ENCODE measurements at regions not wholly inside any gene's neighbourhood (a gene's known extent, or its start where the extent isn't known, plus 50 kb on each side); places are given as distances from the start of the nearest gene placed in this dataset.
"Not testable (repeated sequence)": the region's sequence is repeated elsewhere in the genome, so short reads cannot be mapped to it uniquely, and the experiment has no call there.

DNA sequence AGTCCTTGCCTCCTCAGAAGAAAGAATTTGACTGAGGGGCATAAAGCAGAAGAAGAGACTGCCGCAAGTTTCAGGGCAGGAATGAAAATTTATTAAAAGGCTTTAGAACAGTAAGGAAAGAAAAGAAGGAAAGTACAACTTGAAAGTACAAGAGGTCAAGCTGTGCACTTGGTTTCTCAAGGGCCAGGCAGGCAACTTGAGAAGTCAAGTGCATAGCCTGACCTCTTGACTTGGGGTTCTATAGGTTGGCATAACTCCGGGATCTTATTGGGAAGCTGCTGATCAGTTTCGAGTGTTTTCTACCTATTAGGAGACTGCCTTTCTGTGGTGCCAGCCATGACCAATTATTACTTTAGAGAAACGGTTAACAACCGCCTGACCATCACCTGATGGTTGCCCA, 237.0 kb upstream of the RGS17 start:
- DNase-seq, result no peak

DNA sequence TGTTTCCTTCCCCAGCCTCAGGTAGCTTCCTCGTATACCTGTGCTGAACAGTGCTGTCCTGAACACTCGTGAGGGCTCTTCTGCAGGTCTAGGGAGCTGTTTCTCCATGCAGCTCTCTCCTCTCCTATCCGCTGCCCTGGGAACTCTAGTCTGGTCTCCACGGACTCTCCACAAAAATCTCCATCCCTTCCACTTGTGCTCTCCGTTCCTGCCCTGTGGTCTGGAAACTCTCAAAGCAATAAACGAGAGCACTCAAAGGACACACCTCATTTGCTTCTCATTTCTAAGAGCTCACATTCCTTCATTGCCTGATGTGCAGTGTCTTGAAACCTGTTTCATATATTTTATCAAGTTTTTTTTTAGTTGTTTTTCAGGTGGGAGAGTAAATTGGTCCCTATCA, 235.9 kb upstream of the RGS17 start:
- DNase-seq, result no peak

DNA sequence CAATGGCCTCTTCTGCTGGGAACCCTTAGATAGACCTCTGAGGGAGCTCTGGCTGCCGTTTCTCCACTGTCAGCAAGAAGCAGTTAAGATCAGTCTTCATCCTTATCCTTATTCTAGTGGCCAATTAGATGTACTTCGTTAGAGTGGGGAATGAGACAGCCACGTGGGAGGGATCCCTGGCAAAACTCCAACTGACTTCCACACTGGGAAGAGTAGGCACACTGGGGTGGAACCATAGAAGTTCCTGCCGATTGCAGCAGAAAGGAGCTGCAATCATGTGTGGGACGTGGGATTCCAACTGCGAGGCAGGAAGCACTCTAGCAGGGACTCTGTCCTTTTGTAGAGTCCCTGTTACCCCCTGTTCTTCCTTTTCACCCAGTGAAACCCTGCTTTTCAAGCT, 226.3 kb upstream of the RGS17 start:
- DNase-seq, result no peak

DNA sequence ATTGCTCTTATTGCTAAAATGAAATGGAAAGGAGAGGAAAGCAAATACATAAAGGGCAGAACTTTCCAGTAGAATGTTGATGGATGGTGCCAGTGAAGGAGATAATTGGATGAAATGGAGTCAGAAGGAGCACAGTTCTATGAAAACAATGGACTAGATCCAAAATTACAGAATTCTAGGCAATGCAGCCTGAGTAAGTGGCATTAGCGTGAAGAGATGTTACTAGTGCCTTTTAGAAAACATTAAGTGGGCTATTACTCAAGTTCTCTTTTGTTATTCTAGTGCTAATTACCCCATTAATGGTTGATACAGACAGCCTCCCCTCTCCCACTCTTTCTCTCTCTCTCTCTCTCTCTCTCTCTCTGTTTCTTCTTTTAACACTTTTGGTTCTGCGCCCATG, 209.5 kb upstream of the RGS17 start:
- DNase-seq, result no peak

DNA sequence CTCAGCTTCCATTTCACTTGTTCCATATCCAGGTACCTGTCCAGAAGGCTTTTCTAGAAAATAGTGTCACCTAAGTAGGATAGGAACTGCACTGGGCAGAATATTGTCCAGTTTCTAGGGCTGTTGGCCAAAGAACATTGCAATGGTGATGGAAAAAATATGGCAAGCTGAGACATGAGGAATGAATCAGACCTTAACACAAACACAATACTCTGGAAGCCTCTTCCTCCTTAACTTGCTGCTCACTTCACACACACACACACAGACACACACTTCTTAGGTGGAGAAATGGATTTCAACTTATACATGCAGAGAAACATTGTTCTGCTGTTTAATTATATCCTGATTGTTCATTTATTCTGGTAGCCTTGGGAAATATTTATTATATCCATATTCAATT, 203.0 kb upstream of the RGS17 start:
- DNase-seq, result no peak

DNA sequence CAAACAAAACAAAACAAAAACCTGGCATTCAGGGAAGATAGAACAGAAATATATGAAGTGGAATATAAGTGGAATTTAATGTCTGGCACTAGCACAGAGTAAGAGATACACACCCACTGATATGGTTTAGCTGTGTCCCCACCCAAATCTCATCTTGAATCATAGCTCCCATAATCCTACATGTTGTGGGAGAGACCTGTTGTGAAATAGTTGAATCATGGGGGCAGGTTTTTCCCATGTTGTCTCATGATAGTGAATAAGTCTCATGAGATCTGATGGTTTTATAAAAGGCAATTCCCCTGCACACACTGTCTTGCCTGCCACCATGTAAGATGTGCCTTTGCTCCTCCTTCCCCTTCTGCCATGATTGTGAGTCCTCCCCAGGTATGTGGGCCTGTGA, 200.1 kb upstream of the RGS17 start:
- DNase-seq, result not testable (repeated sequence)

DNA sequence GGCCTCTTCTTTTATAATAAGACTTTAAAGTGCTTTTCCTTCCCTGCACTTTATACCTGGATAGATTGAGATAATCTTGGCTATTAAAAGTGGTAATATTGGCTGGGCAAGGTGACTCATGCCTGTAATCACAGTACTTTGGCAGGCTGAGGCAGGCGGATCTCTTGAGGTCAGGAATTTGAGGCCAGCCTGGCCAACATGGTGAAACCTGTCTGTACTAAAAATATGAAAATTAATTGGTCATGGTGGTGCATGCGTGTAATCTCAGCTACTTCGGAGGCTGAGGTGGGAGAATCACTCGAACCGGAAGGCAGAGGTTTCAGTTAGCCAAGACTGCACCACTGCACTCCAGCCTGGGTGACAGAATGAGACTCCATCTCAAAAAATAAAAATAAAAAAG, 197.1 kb upstream of the RGS17 start:
- DNase-seq, result no peak

DNA sequence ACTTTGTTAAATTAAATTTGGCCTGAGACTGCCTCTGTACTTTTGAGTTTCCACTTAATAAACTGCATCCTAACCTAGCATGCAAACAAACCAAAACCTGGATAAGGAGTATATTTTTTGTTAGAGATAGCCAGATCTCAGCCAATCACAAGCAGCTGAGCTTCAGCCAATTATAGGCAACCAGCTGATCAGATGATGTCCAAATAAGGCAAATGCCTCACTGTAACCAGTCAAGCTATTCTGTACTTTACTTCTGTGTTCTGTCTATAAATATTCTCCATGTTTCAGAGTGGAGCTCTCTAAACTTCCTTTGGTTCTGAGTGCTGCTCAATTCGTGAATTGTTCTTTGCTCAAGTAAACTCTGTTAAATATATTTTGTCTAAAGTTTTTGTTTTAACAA, 194.6 kb upstream of the RGS17 start:
- DNase-seq, result no peak

DNA sequence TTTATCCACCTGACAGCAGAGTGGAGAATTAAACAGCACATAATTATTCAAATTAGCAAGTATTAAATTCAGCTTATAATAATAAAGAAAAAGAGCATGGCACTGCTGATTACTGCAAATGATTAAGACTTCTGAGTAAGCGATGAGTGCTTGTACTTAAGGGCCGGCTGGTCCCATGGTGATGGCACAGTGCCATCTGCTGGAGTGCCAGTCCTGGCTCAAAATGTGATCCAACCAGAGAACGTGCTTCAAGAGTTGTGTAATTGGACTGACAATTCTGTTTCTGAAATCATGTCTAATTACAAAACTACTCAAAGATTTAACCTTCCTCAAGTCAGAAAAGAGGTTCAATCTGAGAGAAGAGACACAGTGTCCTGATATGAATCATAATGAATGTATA, 181.6 kb upstream of the RGS17 start:
- peak; percentile 7 for DNase-seq

DNA sequence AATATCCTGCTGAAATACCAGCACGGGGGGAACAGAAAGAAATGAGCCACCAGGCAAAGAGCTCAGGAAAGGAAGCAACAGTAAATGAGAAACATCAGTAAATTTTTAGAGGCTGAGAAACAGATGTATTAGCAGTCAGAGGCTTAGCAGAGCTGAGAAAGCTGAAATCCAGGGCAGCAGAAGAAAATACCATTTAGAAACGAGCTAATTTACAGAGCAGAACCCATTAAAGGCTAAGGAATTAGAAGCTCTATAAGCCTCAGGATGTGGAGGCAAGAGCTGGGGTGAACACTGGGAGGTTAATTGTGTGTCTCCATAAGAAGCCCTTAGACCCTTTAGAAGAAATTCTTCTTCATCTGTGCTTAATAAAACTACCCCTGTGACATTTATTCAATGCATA, 178.6 kb upstream of the RGS17 start:
- no peak for DNase-seq

DNA sequence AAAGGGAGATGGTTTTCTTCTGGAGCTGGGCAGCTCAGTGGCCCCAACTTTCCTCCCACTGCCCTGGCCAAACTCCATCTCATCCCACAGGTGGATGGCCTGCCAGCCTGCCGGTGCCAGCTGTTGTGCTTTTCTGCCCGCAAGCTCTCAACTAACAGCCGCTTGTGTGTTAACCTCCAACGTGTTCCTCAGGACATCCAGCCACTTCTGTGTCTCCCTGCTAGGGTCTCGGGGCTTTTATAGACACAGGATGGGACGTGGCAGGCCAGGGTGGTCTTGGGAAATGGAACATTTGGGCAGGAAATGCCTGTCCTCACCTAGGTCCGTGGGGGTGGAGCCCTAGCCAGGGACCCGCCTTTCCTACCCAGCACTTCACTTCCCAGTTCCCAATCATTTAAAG, 171.1 kb upstream of the RGS17 start:
- DNase-seq, result no peak

DNA sequence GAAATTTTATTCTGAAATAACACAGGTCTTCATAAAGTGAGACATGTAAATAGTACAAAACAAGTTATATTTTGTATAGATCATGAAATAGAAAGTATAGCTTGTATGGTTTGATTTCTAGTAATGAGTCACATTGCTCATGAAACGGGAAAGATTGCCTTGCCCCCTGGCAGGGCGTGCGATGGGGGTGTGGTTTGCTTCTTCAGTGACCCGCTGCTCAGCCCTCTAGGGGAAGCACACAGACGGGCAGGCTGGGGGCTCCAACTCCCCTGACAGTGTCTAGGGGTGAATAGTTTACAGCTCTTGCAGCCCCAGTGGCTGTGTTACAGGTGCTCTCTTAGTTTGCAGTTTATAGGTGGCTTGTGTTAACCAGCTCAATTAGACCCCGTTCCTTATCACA, 170.5 kb upstream of the RGS17 start:
- no peak for DNase-seq

DNA sequence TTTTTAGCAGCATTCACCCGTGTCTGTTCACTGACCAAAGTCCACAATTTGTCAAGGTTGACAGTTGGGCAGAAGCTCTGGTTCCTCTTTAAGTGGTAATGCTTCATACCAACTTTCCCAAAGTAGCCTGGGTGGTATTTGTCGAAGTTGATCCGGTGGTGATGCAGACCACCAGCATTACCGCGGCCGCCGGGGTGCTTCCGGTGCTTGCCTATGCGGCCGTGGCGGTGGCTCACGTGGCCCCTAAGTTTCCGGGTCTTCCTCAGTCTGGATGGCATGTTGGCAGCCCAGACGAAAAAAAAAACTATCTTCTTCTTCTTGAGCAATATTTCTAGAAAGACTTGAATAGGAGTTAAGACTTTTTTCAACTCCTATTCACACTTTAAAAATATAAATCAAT, 151.4 kb upstream of the RGS17 start:
- DNase-seq, result not testable (repeated sequence)

DNA sequence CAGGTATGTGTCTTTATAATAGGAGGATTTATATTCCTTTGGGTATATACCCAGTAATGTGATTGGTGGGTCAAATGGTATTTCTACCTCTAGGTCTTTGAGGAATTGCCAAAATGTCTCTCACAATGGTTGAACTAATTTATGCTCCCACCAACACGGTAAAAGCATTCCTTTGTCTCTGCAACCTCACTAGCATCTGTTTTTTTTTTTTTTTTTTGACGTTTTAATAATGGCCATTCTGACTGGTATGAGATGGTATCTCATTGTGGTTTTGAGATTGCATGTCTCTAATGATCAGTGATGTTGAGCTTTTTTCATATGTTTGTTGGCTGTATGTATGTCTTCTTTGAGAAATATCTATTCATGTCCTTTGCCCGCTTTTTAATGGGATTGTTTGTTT, 144.9 kb upstream of the RGS17 start:
- DNase-seq, result no peak

DNA sequence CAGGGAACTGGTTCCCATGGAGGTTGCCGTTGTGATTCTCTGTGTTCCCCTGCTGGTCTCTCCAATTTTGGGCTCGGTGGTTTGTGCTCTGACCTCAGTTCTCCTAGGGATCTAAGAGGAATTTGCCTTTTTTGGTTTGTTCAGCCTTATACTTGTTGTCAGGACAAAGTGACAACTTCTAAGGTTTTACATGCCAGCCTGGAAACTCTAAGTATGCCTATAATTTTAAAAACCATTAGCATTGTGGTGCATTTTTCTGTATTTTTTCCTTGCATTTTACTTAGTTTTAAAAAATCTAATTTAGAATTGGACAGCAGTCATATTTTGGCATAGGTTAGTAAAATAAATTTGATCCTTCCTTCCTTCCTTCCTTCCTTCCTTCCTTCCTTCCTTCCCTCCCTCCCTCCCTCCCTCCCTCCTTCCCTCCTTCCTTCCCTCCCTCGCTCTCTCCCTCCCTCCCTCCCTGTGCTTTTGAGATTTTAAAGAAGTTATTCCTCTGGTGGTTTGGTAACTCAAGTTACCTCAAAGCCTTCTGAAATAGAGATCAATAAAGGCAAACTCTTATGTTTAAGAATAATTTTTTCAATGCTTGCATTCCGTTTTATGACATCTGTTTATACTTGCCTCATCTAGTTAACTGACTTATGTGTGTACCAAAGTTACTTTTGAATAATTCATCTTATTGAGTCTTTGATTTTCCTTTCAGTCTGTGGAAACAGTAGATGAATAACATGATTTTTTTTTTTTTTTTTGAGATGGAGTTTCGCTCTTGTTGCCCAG, 141.3 kb upstream of the RGS17 start:
- no peak for DNase-seq

DNA sequence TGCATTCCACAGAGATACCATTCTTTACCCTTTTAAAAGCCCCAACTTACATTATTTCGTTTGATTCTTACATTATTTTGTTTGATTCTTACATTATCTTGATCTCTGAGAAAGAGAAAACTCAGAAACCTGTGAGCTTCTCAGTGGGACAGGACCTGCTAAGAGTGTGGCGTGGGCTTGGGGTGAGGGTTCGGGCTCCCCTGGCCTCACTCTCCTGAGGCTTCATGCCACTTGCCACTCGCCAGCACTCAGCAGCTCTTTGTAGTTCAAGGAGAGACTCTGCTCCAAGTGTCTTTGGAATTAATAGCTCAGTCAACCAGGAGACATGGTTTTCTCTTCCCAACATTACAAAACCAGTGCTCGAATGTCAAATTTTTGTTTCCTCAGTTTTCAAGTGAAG, 132.4 kb upstream of the RGS17 start:
- DNase-seq, result no peak

DNA sequence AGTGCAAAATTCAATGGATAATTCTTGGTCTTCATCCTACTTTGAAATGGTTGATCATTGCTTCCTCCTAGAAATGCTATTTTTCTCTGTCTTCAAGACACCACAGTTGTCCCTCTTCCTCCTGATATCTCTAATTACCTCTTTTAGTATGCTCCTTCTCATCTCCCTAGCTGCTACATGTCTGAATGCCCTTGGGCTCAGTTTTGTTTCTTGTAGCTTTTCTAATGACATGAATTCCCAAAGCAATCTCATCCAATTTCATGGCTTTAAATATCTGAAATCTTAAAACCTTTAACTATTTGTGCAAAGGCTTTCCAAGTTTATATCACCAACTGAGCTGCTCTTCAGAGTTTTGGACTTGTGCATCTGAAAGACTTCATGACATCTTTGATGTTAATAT, 120.2 kb upstream of the RGS17 start:
- DNase-seq, result no peak

DNA sequence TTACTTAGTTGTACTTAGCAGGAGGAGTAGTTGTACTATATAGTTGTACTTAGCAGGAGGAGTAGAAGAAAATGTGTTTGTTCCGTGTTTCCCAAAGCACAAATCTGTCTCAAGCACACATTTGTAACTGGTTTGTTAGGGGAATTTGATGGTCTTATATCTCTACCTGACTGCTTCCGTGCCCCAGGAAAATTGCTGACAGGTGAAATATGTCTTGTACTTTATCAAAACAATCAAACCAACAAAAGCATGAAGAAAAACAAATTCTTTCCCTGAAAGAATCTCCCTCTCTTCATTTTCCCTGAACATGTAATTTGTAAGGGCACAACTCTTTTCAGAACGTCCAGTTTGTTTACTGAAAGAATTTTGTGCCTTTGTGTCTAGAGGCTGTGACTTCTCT, 106.6 kb upstream of the RGS17 start:
- no peak for DNase-seq

DNA sequence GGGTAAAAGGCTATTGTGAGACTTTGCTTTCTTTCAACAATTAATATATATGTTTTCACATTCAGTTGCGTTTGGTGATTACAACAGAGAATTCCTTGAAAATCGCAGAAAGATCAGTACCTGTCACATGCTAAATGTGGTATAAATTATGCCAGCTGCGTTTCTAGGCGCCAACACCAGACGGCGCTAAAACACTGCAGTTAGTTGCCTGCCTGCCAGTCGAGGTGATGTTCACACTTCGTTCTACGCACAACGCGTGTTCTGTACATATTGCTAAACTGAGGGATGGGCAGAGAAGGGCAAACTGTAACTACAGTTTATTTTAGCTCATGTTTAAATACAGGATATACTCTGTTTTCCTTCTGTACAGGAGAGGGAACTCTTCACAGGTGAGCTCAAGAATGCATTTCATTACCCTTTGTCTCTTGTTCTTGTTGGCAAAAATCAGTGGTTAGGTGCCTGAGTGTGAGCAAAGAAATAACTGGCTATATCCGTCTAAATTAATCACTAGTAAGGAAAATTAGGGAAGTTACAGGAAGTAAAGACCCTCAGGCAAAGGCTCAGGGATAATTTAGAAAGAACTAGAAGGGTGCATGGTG, 100.1 kb upstream of the RGS17 start:
- DNase-seq, result peak; percentile 64

DNA sequence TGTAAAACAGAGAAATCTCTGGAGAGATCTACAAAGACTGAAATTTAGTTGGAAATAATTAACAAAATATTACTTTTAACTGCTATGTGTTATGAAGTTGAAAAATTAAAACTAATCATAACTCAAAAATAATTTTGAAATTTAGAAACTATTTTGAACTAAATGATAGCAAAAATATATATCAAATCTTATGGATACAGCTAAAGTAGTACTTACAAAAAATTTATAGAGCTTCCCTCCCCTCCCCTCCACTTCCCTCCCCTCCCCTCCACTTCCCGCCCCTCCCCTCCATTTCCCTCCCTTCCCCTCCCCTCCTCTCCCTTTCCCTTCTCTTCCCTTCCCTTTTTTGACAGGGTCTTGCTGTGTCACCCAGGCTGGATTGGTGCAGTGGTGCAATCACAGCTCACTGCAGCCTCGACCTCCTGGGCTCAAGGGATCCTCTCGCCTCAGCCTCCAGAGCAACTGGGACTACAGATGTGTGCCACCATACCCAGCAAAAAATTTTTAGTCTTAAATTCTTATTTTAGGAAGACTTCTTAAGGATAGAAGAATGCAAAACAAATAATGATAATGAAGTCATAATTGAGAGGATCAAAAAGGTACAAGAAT, 87.2 kb upstream of the RGS17 start:
- DNase-seq, result no peak

DNA sequence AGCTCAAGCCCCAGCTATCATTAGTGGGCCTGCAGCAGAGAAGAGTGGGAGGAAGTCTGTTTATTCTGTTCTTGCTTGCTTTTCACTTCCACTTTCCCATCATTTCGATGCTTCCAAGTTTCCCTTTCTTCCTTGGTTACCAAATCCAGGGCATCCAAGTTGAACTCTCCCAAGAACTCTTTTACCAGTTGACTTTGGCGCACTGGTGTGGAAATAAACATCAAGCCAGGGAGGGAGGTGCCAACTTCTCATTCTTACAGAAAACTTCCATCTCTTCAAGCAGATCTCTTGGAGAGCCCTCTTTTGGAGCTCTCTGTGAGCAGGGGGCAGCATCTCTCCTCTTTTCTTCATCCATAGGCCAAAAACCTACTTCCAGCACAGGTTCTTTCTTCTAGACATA, 85.7 kb upstream of the RGS17 start:
- DNase-seq, result no peak

DNA sequence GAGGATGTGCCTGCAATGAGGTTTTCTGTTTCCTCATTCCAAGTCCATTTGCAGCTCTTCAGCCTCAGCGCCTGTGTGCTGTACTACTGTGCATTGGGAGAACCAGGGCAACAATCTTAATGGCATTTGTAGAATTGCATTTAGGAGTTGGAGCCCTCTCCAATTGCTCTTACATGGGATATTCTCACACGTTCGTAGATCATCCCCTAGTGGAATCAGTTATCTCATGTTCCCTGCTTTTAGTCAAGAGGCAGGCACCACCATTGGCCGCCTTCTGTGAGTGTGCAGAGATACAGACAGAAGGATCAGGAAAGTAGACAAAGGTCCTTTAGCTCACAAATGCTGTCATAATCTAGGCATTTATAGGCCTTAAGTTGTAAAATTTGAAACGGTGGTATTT, 84.2 kb upstream of the RGS17 start:
- peak; percentile 20 for DNase-seq

DNA sequence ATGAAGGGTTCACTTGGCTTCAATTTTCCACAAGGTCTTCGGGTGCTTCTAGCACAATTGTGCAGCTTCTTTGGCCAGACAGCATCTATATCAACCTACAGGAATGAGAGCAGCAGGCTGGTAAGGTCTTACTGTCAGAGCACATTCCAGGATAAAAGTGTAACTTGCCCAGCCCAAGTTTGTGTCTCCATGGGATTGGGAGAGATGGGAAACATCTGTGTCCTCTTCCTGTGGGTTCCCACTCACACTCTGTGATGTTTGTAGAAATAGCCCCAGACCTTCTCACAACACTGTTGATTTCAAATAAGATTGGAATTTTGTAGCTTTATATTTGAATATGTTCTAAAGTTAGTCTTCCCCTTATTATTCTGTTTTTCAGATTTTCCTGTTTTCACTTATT, 83.4 kb upstream of the RGS17 start:
- DNase-seq, result no peak

DNA sequence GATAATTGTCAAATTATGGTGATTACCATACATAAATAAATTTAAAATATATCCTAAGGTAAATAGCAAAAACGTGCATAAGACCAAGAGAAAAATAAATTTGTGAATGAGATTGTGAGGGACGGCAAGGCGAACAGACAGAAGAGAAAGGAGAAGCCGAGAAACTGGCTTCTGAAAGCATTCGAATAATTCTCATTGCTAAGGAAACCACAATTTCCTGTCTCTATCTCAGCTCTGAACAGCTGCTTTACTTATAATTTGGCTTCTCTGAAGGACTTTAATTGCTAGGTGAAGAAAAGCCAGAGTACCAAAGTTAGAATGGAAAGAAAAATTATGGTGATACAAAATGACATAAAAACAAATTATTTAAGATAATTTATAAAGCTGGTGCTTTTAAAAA, 79.0 kb upstream of the RGS17 start:
- DNase-seq, result no peak

DNA sequence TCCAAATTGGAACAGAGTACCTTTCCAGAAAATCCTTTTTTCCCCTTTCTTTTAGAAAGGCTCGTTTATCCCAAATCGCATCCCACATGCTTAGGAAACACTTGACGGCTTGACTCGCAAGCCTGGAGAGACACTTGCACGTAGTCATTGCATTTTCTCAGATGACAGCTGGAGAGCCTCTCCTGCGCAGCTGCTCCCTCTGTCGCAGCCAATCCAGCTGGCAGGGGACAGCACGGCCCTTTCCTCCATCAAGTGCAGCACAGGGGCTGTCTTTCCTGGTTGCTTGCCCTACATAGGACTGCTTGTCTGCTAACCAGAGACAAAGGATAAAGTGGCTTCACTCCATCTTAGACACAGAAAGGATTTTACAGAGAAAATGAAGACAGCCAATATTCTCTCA, 77.6 kb upstream of the RGS17 start:
- peak; percentile 36 for DNase-seq

Measured in retina (tissue), 1 donor.